Panc1 (cell line): ENCODE measurements at regions not wholly inside any gene's neighbourhood (a gene's known extent, or its start where the extent isn't known, plus 50 kb on each side); places are given as distances from the start of the nearest gene placed in this dataset.
A peak's percentile ranks its signal among the peaks of the same experiment; 100 is the strongest.

Experiments
- ATAC-seq: fragments of 200-7000 bp; cut with Tn5 transposase; 2 replicates; pipeline ENCODE4 v1.9.1; 2020; ENCODE audit warnings: mild to moderate bottlenecking, moderate library complexity
- BruUV-seq: library from RNA; stranded (reverse); fragments of 400-500 nt; replicated peaks from 2 replicates; lab custom pipeline; 2021; lab: Mats Ljungman, UMichigan
- CTCF ChIA-PET: fragments of 300-600 bp; sonication (Branson Sonifier 250); formaldehyde crosslinking; loops from one replicate; lab custom pipeline; 2022; ENCODE audit warnings: antibody characterized with exemption; lab: Charles Lee
- POLR2A ChIA-PET: fragments of 300-600 bp; sonication (Branson Sonifier 250); formaldehyde crosslinking; loops from one replicate; lab custom pipeline; 2022; ENCODE audit warnings: antibody characterized with exemption; lab: Charles Lee
- DNase-seq: peaks from one replicate; pipeline ENCODE4 v3.0.0-alpha.2; 2010; ENCODE audit warnings: low read depth, low spot score
- H3K27ac ChIP-seq: 2 replicates; pipeline ENCODE4 v1.5.1; 2011; ENCODE audit warnings: mild to moderate bottlenecking, low read length, inconsistent platforms
- H3K27me3 ChIP-seq: fragments of 200-500 bp; sonication (Bioruptor generic); 2 replicates; pipeline ENCODE4 v1.6.0; 2014; ENCODE audit warnings: low read length, inconsistent platforms; ENCODE audit not compliant: control insufficient read depth, insufficient read depth
- H3K36me3 ChIP-seq: fragments of 200-500 bp; sonication (Bioruptor generic); 2 replicates; pipeline ENCODE4 v1.5.1; 2014; ENCODE audit warnings: inconsistent platforms, mild to moderate bottlenecking, low read length, moderate library complexity; ENCODE audit not compliant: control insufficient read depth, insufficient read depth
- H3K4me1 ChIP-seq: 2 replicates; pipeline ENCODE4 v1.5.1; 2011; ENCODE audit warnings: inconsistent platforms, mild to moderate bottlenecking, low read length, moderate library complexity; ENCODE audit not compliant: control insufficient read depth, insufficient read depth
- H3K4me3 ChIP-seq, 2 experiments: 2 replicates each; pipeline ENCODE4 v1.5.1; 2011 to 2012; ENCODE audit warnings: low read depth in 2 of 2, low read length in 2 of 2, mild to moderate bottlenecking in 2 of 2, inconsistent platforms in 1 of 2, moderate library complexity in 1 of 2
- H3K9me3 ChIP-seq: fragments of 200-500 bp; sonication (Bioruptor generic); 2 replicates; pipeline ENCODE4 v1.5.1; 2014; ENCODE audit warnings: low read depth, mild to moderate bottlenecking, inconsistent platforms, low read length, moderate library complexity; ENCODE audit not compliant: control insufficient read depth, insufficient read depth
- POLR2AphosphoS5 ChIP-seq: IDR thresholded peaks from 2 replicates; pipeline ENCODE4 v1.6.1; 2012; ENCODE audit warnings: mild to moderate bottlenecking, low read depth, low read length, moderate library complexity
- SIN3A ChIP-seq: IDR thresholded peaks from 2 replicates; pipeline ENCODE4 v1.6.1; 2012; ENCODE audit warnings: low read depth, mild to moderate bottlenecking, low read length, moderate library complexity, borderline replicate concordance; ENCODE audit not compliant: insufficient read depth
- TCF7L2 ChIP-seq: IDR thresholded peaks from 2 replicates; pipeline ENCODE4 v1.6.1; 2011; ENCODE audit warnings: mild to moderate bottlenecking, low read depth, low read length, inconsistent platforms
- in situ Hi-C: cut with HindIII; loops from 2 replicates; pipeline ENCODE4 v1.10.0; 2016; ENCODE audit warnings: low sequenced_read_pairs, low pct_unique_long_range_greater_than_20kb
- intact Hi-C: fragments of 100-400 bp; cut with micrococcal nuclease; formaldehyde crosslinking; loops from one replicate; pipeline ENCODE4 v1.10.0; 2022; ENCODE audit not compliant: unreplicated experiment
- TF ChIP-seq, protein P1 (sequence below): fragments of 450-650 bp; IDR thresholded peaks from 2 replicates; pipeline ENCODE4 v1.5.1; 2017; ENCODE audit warnings: mild to moderate bottlenecking
- TF ChIP-seq, protein P2 (sequence below), 2 experiments: IDR thresholded peaks; 2 replicates each; pipeline ENCODE4 v1.6.1; 2011 to 2012; ENCODE audit warnings: low read depth in 2 of 2, control low read depth in 1 of 2, low read length in 1 of 2, mild to moderate bottlenecking in 1 of 2, moderate library complexity in 1 of 2; ENCODE audit not compliant: insufficient read depth in 1 of 2

DNA sequence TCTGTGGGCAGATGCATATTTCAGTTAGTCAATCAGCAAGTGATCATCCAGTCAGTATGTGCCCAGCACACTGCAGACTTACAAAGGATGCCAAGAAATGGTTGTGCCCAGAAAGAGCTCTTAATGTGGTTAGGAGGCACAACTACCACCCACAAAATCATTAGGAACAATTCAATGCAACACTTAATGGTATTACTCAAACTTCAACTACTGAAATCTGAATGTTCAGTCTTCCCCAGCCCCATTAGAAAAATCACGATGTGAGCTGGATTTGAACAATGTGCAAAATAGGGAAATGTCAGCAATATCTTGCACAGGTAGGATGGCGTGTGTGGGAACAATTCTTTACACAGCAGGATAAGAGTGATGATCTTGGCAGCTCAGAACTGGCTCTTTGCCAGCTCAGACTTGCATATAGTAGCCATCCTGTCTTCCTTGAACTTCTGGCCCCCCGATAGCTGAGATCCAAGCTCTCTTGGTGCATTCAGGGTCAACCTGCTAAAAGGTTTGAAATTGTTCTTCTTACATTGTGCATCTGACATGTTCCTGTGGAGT lies 556.7 kb upstream of the HTR1E start:
- BruUV-seq = no TSS peak
- no peak overlapping the region for H3K27ac ChIP-seq
- intact Hi-C loops = no loop called here

DNA sequence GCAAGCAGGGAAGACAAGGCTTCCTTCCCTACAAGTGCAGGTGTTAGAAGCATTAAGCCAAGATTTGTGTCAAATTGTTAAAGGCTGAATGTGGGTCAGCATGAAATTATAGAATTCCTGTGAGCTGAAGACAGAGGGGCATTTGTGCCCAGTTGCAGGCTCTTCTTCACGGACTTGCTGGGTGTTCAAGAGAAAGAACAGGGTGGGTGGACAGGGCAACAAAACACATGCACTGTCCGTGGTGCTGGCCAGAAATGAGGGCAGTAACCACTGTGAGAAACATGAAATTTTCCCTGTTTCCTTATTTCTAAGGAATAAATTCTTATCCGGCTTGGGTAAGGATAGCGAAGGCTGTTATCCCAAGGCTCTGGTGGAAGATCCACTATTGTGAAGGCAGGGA lies 579.5 kb upstream of the HTR1E start:
- no peak overlapping the region for H3K27ac ChIP-seq
- DNase-seq (no peak), ATAC-seq (no peak)
- H3K4me3 ChIP-seq = no peak overlapping the region
- intact Hi-C loops = no loop called here
- ChIA-PET CTCF (no interaction called here), POLR2A (no interaction called here)
- no TSS peak for BruUV-seq
- no peaks in the 10 kb centered on the region for H3K4me1 ChIP-seq
- in situ Hi-C loops = no loop called here
- H3K9me3 ChIP-seq = no peaks in the 10 kb centered on the region
- H3K36me3 ChIP-seq = no peaks in the 10 kb centered on the region
- no peak for TF ChIP-seq SIN3A
- TF ChIP-seq POLR2AphosphoS5 = no peak
- TF ChIP-seq, protein P1, sequence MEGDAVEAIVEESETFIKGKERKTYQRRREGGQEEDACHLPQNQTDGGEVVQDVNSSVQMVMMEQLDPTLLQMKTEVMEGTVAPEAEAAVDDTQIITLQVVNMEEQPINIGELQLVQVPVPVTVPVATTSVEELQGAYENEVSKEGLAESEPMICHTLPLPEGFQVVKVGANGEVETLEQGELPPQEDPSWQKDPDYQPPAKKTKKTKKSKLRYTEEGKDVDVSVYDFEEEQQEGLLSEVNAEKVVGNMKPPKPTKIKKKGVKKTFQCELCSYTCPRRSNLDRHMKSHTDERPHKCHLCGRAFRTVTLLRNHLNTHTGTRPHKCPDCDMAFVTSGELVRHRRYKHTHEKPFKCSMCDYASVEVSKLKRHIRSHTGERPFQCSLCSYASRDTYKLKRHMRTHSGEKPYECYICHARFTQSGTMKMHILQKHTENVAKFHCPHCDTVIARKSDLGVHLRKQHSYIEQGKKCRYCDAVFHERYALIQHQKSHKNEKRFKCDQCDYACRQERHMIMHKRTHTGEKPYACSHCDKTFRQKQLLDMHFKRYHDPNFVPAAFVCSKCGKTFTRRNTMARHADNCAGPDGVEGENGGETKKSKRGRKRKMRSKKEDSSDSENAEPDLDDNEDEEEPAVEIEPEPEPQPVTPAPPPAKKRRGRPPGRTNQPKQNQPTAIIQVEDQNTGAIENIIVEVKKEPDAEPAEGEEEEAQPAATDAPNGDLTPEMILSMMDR = no peak
- TF ChIP-seq, protein P2, sequence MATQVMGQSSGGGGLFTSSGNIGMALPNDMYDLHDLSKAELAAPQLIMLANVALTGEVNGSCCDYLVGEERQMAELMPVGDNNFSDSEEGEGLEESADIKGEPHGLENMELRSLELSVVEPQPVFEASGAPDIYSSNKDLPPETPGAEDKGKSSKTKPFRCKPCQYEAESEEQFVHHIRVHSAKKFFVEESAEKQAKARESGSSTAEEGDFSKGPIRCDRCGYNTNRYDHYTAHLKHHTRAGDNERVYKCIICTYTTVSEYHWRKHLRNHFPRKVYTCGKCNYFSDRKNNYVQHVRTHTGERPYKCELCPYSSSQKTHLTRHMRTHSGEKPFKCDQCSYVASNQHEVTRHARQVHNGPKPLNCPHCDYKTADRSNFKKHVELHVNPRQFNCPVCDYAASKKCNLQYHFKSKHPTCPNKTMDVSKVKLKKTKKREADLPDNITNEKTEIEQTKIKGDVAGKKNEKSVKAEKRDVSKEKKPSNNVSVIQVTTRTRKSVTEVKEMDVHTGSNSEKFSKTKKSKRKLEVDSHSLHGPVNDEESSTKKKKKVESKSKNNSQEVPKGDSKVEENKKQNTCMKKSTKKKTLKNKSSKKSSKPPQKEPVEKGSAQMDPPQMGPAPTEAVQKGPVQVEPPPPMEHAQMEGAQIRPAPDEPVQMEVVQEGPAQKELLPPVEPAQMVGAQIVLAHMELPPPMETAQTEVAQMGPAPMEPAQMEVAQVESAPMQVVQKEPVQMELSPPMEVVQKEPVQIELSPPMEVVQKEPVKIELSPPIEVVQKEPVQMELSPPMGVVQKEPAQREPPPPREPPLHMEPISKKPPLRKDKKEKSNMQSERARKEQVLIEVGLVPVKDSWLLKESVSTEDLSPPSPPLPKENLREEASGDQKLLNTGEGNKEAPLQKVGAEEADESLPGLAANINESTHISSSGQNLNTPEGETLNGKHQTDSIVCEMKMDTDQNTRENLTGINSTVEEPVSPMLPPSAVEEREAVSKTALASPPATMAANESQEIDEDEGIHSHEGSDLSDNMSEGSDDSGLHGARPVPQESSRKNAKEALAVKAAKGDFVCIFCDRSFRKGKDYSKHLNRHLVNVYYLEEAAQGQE (IDR thresholded peaks at IDR 0.05; ENCODE audit: insufficient read depth in 1 of 2, low read depth in 2 of 2, low read length in 1 of 2) = peak; percentile 51 to 54; a peak in 1 of 4 replicates
- no peaks in the 10 kb centered on the region for H3K27me3 ChIP-seq

More for the DNA sequence above, 556.7 kb upstream of the HTR1E start:
- no peaks in the 10 kb centered on the region for H3K27me3 ChIP-seq
- no peak for DNase-seq
- no peaks in the 10 kb centered on the region for H3K4me1 ChIP-seq
- in situ Hi-C loops = no loop called here
- POLR2A ChIA-PET = no interaction called here
- no peak for TF ChIP-seq SIN3A
- no peak for TF ChIP-seq TCF7L2
- TF ChIP-seq POLR2AphosphoS5 = no peak
- TF ChIP-seq, protein P1 = no peak
- TF ChIP-seq, protein P2 (IDR thresholded peaks at IDR 0.05; ENCODE audit: insufficient read depth in 1 of 2, low read depth in 2 of 2, low read length in 1 of 2) = no peak
- no peak overlapping the region for H3K4me3 ChIP-seq
- no peak for ATAC-seq
- CTCF ChIA-PET = no interaction called here
- H3K36me3 ChIP-seq = no peaks in the 10 kb centered on the region
- H3K9me3 ChIP-seq = 0 out of 2 replicates have a peak, but pooled peaks cover 3% of the 10 kb centered on the region
